T-helper 1 cell treated with Interleukin-12 subunit alpha and Interleukin-12 subunit beta and Interleukin-4 antibody, amounts not matched to agents 30 μg/mL and 1 μg/mL, for 36 hours (primary cell): ENCODE measurements at regions not wholly inside any gene's neighbourhood (a gene's known extent, or its start where the extent isn't known, plus 50 kb on each side); places are given as distances from the start of the nearest gene placed in this dataset.
"Not testable (repeated sequence)": the region's sequence is repeated elsewhere in the genome, so short reads cannot be mapped to it uniquely, and the experiment has no call there.

Experiments used
- H3K27ac Mint-ChIP-seq: one replicate; pipeline ENCODE4 v1.8.0; 2021; ENCODE audit warnings: mild to moderate bottlenecking, mixed read lengths
- H3K27me3 Mint-ChIP-seq: one replicate; pipeline ENCODE4 v1.8.0; 2021; ENCODE audit warnings: low read depth, mixed read lengths
- H3K36me3 Mint-ChIP-seq: one replicate; pipeline ENCODE4 v1.8.0; 2021; ENCODE audit warnings: low read depth, mixed read lengths
- H3K4me1 Mint-ChIP-seq: one replicate; pipeline ENCODE4 v1.8.0; 2021; ENCODE audit warnings: low read depth, mixed read lengths
- H3K4me3 Mint-ChIP-seq: one replicate; pipeline ENCODE4 v1.8.0; 2021; ENCODE audit warnings: mild to moderate bottlenecking, moderate library complexity, mixed read lengths
- H3K9me3 Mint-ChIP-seq: one replicate; pipeline ENCODE4 v1.8.0; 2021; ENCODE audit warnings: mixed read lengths

GRCh38 chr20:12737497-12737896, 271.3 kb upstream of the SPTLC3 start:
- peaks cover 10% of the 10 kb centered on the region for H3K9me3 Mint-ChIP-seq
- H3K27ac Mint-ChIP-seq: no peak overlapping the region
- H3K27me3 Mint-ChIP-seq: no peaks in the 10 kb centered on the region
- no peak overlapping the region for H3K4me3 Mint-ChIP-seq
- no peaks in the 10 kb centered on the region for H3K4me1 Mint-ChIP-seq
- no peaks in the 10 kb centered on the region for H3K36me3 Mint-ChIP-seq

DNA sequence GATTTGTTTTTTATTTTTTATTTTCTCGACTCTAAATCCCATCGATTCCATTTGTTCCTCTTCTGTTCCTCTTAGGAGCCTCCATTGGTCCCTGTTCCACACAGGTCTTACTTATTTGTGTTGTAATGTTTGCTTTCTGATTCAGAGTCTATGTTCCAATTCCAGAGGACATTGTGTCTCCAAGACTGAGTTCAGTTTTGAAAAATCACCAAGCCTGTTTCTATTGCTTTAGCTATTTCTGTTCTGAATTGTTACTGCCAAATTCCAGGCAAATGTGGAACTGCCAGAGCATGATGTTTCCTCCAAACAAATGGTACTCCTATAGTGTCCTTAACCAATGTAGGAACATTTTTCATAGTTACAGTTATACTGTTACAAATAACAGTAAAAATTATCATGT, 270.9 kb upstream of the SPTLC3 start:
- Mint-ChIP-seq H3K27ac (no peak overlapping the region), H3K4me3 (no peak overlapping the region), H3K4me1 (no peaks in the 10 kb centered on the region), H3K36me3 (no peaks in the 10 kb centered on the region), H3K27me3 (no peaks in the 10 kb centered on the region), H3K9me3 (peaks cover 10% of the 10 kb centered on the region)

GRCh38 chr20:12740647-12741046, 268.1 kb upstream of the SPTLC3 start:
- H3K4me1 Mint-ChIP-seq: no peaks in the 10 kb centered on the region
- no peaks in the 10 kb centered on the region for H3K27me3 Mint-ChIP-seq
- H3K27ac Mint-ChIP-seq: no peak overlapping the region
- H3K9me3 Mint-ChIP-seq: peaks cover 10% of the 10 kb centered on the region
- H3K36me3 Mint-ChIP-seq: no peaks in the 10 kb centered on the region
- no peak overlapping the region for H3K4me3 Mint-ChIP-seq

DNA sequence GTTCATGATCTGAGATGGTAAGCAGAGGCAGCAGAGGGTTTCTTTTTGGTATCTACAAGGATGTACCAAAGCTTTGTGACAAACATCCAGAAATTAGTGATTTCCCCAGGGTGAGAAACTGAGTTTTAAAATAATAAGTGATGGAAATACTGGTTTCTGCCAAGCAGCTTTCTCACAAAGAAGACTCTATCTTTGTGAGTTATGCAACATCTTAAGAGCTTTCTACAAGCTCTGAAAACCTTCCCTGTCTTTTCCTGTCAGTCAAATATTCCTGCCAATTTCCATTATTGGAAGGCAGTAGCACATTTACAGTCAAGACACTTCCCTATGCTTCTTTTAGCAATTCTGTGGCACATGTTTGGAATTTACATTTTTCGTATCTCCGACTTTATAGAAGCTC, 264.7 kb upstream of the SPTLC3 start:
- H3K27ac Mint-ChIP-seq: no peak overlapping the region
- H3K4me3 Mint-ChIP-seq: no peak overlapping the region
- no peaks in the 10 kb centered on the region for H3K9me3 Mint-ChIP-seq
- H3K27me3 Mint-ChIP-seq: no peaks in the 10 kb centered on the region
- H3K36me3 Mint-ChIP-seq: no peaks in the 10 kb centered on the region
- H3K4me1 Mint-ChIP-seq: no peaks in the 10 kb centered on the region

- Mint-ChIP-seq H3K36me3 (no peaks in the 10 kb centered on the region), H3K4me1 (no peaks in the 10 kb centered on the region), H3K4me3 (no peak overlapping the region), H3K9me3 (peaks cover 3% of the 10 kb centered on the region), H3K27ac (no peak overlapping the region), H3K27me3 (no peaks in the 10 kb centered on the region)
Measured at GRCh38 chr20:12748359-12748994, 260.3 kb upstream of the SPTLC3 start.

GRCh38 chr20:12750221-12750620, 258.6 kb upstream of the SPTLC3 start:
- Mint-ChIP-seq H3K9me3 (peaks cover 3% of the 10 kb centered on the region), H3K27ac (no peak overlapping the region), H3K36me3 (no peaks in the 10 kb centered on the region), H3K4me3 (no peak overlapping the region), H3K4me1 (no peaks in the 10 kb centered on the region), H3K27me3 (no peaks in the 10 kb centered on the region)

GRCh38 chr20:12752900-12753693, 255.7 kb upstream of the SPTLC3 start:
- H3K27me3 Mint-ChIP-seq, H3K27ac Mint-ChIP-seq, H3K4me1 Mint-ChIP-seq, H3K4me3 Mint-ChIP-seq, H3K9me3 Mint-ChIP-seq, H3K36me3 Mint-ChIP-seq: not testable (repeated sequence)

DNA sequence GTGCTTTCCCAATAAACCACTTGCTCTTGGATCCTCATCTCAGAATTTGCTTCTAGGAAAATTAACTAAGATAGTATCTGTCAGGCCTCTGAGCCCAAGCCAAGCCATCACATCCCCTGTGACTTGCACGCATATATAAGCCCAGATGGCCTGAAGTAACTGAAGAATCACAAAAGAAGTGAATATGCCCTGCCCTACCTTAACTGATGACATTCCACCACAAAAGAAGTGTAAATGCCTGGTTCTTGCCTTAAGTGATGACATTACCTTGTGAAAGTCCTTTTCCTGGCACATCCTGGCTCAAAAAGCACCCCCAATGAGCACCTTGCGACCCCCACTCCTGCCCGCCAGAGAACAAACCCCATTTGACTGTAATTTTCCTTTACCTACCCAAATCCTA, 255.0 kb upstream of the SPTLC3 start:
- H3K4me1 Mint-ChIP-seq, H3K27me3 Mint-ChIP-seq, H3K27ac Mint-ChIP-seq, H3K9me3 Mint-ChIP-seq, H3K4me3 Mint-ChIP-seq, H3K36me3 Mint-ChIP-seq: not testable (repeated sequence)

- not testable (repeated sequence) for H3K27me3 Mint-ChIP-seq, H3K4me1 Mint-ChIP-seq, H3K4me3 Mint-ChIP-seq, H3K36me3 Mint-ChIP-seq, H3K9me3 Mint-ChIP-seq, H3K27ac Mint-ChIP-seq
Measured at GRCh38 chr20:12759493-12759892, 249.3 kb upstream of the SPTLC3 start.

GRCh38 chr20:12762725-12763124, 246.0 kb upstream of the SPTLC3 start:
- Mint-ChIP-seq H3K27me3 (no peaks in the 10 kb centered on the region), H3K4me3 (no peak overlapping the region), H3K27ac (no peak overlapping the region), H3K36me3 (no peaks in the 10 kb centered on the region), H3K4me1 (no peaks in the 10 kb centered on the region), H3K9me3 (peaks cover under 1% of the 10 kb centered on the region)

- Mint-ChIP-seq H3K27me3 (no peaks in the 10 kb centered on the region), H3K4me3 (no peak overlapping the region), H3K9me3 (no peaks in the 10 kb centered on the region), H3K4me1 (no peaks in the 10 kb centered on the region), H3K27ac (no peak overlapping the region), H3K36me3 (no peaks in the 10 kb centered on the region)
Measured at GRCh38 chr20:12763406-12763805, 245.4 kb upstream of the SPTLC3 start.

- H3K9me3 Mint-ChIP-seq: no peaks in the 10 kb centered on the region
- H3K27me3 Mint-ChIP-seq: no peaks in the 10 kb centered on the region
- no peaks in the 10 kb centered on the region for H3K36me3 Mint-ChIP-seq
- no peak overlapping the region for H3K4me3 Mint-ChIP-seq
- no peaks in the 10 kb centered on the region for H3K4me1 Mint-ChIP-seq
- no peak overlapping the region for H3K27ac Mint-ChIP-seq
Measured at GRCh38 chr20:12764053-12764452, 244.7 kb upstream of the SPTLC3 start.

GRCh38 chr20:12764851-12765250, 243.9 kb upstream of the SPTLC3 start:
- no peak overlapping the region for H3K4me3 Mint-ChIP-seq
- no peaks in the 10 kb centered on the region for H3K27me3 Mint-ChIP-seq
- H3K4me1 Mint-ChIP-seq: no peaks in the 10 kb centered on the region
- H3K36me3 Mint-ChIP-seq: no peaks in the 10 kb centered on the region
- no peak overlapping the region for H3K27ac Mint-ChIP-seq
- no peaks in the 10 kb centered on the region for H3K9me3 Mint-ChIP-seq

- Mint-ChIP-seq H3K27ac (no peak overlapping the region), H3K27me3 (no peaks in the 10 kb centered on the region), H3K4me1 (no peaks in the 10 kb centered on the region), H3K36me3 (no peaks in the 10 kb centered on the region), H3K9me3 (no peaks in the 10 kb centered on the region), H3K4me3 (no peak overlapping the region)
Measured at GRCh38 chr20:12773936-12774335, 234.8 kb upstream of the SPTLC3 start.

DNA sequence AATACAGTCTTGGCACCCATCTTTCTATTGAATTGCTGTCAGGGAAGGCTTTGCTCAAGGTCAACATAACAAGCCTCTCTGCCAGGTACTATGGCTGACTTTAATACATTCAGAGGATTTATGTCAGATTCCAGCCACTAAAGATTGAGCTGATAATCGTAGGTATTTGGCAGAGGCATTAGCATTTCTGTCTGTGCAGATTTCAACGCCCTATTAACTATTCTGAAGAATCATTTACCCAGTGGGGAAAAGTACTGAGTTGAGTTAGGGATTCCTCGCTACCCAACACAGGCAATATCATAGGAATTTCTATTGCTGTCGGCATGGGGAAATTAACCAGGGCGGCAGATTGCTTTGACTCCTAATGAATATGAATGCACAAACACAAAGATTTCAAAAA, 233.7 kb upstream of the SPTLC3 start:
- H3K9me3 Mint-ChIP-seq: no peaks in the 10 kb centered on the region
- no peaks in the 10 kb centered on the region for H3K27me3 Mint-ChIP-seq
- no peak overlapping the region for H3K27ac Mint-ChIP-seq
- no peaks in the 10 kb centered on the region for H3K4me1 Mint-ChIP-seq
- H3K4me3 Mint-ChIP-seq: no peak overlapping the region
- H3K36me3 Mint-ChIP-seq: no peaks in the 10 kb centered on the region
